KOPT-K1 (cell line): ENCODE measurements at regions not wholly inside any gene's neighbourhood (a gene's known extent, or its start where the extent isn't known, plus 50 kb on each side); places are given as distances from the start of the nearest gene placed in this dataset.
"Not testable (repeated sequence)": the region's sequence is repeated elsewhere in the genome, so short reads cannot be mapped to it uniquely, and the experiment has no call there.

Source experiments
- H3K27ac ChIP-seq: fragments of 200-600 bp; sonication (generic); 2 replicates; pipeline ENCODE4 v1.5.1; 2016; ENCODE audit warnings: antibody characterized with exemption, mild to moderate bottlenecking, low read depth, low read length; ENCODE audit not compliant: poor library complexity, severe bottlenecking
- H3K36me3 ChIP-seq: fragments of 200-600 bp; sonication (generic); 2 replicates; pipeline ENCODE4 v1.5.1; 2017; ENCODE audit warnings: antibody characterized with exemption, mild to moderate bottlenecking, low read length, moderate library complexity; ENCODE audit not compliant: insufficient read depth
- H3K9me3 ChIP-seq: fragments of 200-600 bp; sonication (generic); 2 replicates; pipeline ENCODE4 v1.5.1; 2017; ENCODE audit warnings: antibody characterized with exemption, low read length, mild to moderate bottlenecking; ENCODE audit not compliant: insufficient read depth, poor library complexity, severe bottlenecking

DNA sequence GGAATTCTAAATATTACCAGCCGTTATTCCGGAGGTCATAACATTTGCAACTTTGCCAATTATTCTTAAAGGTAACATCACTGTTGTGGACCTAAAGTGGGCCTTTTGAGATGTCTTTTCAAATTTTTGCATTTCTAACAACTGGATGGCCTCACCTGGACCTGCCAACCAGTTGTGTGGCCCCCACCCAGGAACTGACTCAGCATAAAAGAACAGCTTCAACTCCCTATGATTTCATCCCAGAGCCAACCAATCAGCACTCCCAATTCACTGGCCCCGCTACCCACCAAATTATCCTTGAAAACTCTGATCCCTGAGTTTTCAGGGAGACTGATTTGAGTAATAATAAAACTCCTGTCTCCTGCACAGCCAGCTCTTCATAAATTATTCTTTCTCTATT lies 489.7 kb upstream of the LMCD1 start:
- Histone ChIP-seq H3K9me3 (no peaks in the 10 kb centered on the region), H3K36me3 (no peaks in the 10 kb centered on the region), H3K27ac (no peak overlapping the region)

DNA sequence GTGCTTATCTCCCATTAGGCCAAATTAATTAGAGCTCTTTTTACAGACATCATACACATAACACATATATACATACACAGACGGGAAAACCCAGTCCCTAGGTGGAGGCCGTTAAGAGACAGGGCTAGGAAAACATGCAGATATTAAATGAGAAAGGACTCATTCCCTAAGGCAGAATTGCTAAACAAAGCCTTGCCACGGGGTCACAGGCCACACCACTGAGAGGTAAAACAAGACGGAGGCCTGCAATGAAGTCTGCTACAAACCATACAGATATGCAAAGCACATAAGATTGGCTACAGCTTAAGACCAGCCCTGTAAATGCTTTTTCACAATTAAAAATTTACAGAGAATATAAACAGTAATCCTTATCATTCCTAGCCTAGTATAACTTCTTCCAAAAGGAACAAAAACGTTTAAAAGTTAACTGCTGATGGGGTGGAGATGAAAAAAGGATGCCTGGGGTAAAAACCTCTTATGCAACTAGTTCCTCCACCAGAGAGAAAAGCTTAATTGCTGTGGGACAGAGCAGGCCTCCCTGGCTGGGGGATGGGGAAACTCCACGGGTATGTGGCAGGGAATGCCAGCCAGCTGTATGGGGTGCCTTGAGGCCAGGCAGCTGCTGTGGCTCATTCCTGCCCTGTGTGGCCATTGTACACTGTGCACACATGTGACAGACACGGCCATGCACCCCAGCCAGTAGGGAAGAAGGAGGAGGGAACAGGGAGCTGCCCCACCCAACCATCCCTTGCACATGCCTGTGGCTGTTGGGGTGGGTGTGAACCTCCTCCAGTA lies 481.4 kb upstream of the LMCD1 start:
- H3K9me3 ChIP-seq = no peaks in the 10 kb centered on the region
- H3K36me3 ChIP-seq = no peaks in the 10 kb centered on the region
- no peak overlapping the region for H3K27ac ChIP-seq

DNA sequence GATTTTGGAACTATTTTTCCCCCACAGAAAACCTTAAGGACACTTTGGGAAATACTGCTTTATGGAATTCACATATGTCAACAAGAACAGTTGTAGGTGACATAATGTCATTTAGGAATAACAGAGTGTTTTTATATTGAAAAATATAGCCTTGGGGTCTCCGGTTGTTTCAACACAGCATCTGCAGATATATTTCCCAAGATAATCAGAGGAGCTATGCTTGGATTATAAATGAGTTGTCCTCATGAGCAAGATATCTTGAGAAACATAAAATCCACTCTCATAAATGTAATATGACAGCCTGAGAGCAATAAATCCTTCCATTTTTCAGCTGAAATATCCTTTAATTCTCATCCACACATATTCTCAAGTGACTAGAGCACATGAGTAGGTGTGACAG lies 473.7 kb upstream of the LMCD1 start:
- H3K36me3 ChIP-seq = no peaks in the 10 kb centered on the region
- no peaks in the 10 kb centered on the region for H3K9me3 ChIP-seq

DNA sequence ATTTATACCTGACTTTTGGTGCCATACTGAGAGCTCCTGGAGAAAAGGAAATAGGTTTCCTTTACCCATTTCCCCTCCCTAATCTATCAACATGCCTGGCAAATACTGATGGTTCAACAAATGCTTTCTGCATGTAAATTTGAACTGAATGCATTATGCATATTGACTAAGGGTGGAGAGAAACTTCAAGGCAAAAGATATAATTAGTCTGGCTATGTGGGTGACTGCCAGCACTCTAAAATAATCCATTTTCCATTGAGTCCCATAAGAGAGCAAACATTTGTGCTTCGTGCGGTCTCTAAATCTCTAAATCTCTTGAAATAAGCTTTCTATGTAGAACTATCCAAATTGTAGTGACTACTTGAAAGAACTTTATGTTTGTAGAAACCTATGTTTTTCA lies 451.3 kb upstream of the LMCD1 start:
- Histone ChIP-seq H3K27ac (no peak overlapping the region), H3K36me3 (no peaks in the 10 kb centered on the region), H3K9me3 (no peaks in the 10 kb centered on the region)

More for the DNA sequence above, 473.7 kb upstream of the LMCD1 start:
- H3K27ac ChIP-seq = no peak overlapping the region

DNA sequence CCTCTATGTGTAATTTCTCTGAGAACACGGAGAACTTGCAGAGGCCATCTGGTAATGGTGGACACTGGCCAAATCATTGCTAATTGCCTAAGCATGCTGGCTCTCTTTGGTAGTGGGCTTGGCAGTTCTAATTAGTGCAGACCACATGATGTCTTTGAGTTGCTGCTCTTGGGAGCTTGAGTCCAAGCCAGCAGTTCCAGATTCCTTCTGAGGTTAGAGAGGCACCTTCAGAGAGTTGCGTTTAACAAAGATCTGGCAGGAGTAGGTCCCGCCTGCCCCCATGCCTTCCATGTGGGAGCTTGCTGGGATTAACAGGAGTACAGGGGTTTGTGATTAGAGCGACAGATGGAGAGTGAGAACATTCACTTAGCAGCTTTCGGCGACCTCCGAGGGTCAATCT lies 449.0 kb upstream of the LMCD1 start:
- no peak overlapping the region for H3K27ac ChIP-seq
- no peaks in the 10 kb centered on the region for H3K9me3 ChIP-seq
- H3K36me3 ChIP-seq = no peaks in the 10 kb centered on the region

DNA sequence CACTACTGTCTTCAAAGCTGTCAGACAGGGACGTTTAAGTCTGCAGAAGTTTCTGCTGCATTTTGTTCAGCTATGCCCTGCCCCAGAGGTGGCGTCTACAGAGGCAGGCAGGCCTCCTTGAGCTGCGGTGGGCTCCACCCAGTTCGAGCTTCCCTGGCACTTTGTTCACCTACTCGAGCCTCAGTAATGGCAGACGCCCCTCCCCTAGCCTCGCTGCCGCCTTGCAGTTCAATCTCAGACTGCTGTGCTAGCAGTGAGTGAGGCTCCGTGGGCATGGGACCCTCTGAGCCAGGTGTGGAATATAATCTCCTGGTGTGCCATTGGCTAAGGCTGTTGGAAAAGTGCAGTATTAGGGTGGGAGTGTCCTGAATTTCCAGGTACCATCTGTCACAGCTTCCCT lies 433.5 kb upstream of the LMCD1 start:
- not testable (repeated sequence) for H3K27ac ChIP-seq, H3K36me3 ChIP-seq, H3K9me3 ChIP-seq

DNA sequence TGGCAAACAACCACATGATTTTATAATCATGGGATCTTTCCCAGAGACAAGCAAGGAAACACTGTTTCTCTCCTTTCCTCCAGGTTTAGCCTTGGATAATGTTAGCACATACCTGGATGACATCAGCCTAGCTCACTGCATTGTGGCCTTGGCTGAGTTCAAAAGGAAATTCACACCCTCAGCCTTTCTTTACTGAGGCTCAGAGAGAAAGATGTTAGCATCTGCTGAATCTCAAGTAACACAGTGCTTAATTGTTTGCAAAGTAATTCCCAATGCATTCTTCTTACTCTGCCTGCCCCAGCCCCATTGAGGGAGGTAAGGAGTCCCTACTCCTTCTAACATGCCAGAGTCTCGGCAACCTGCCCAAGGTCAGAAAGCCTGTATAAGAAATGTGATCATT lies 432.2 kb upstream of the LMCD1 start:
- Histone ChIP-seq H3K36me3 (no peaks in the 10 kb centered on the region), H3K27ac (no peak overlapping the region), H3K9me3 (no peaks in the 10 kb centered on the region)

DNA sequence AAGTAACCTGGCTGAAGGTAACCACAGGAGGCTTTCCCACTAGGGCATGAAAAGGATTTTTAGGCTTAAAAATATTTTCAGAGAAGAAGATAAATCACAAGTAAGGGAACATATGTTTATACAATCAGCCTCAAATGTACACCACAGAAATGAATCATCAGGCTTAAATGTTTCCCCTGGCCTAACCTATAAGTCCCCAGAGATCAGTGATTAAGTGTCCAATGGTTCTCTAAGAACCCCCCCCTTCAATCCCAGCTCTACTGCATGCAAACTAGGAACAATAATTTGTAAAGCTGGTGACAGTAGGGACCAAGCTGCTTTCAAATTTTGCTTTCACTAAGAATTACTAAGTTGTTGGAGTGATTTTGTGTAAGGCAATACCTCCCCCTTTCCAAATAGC lies 431.6 kb upstream of the LMCD1 start:
- H3K27ac ChIP-seq = no peak overlapping the region
- H3K9me3 ChIP-seq = no peaks in the 10 kb centered on the region
- no peaks in the 10 kb centered on the region for H3K36me3 ChIP-seq

DNA sequence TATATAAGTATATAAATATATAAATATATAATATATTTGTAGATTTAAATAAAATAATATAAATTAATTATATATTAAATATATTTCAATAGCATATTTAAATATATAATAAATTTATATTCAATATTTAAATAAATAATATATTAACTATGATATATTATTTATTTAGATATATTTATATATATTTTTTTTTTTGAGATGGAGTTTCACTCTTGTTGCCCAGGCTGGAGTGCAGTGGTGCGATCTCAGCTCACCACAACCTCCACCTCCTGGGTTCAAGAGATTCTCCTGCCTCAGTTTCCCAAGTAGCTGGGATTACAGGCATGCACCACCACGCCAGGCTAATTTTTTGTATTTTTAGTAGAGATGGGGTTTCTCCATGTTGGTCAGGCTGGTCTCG lies 426.9 kb upstream of the LMCD1 start:
- not testable (repeated sequence) for H3K9me3 ChIP-seq

DNA sequence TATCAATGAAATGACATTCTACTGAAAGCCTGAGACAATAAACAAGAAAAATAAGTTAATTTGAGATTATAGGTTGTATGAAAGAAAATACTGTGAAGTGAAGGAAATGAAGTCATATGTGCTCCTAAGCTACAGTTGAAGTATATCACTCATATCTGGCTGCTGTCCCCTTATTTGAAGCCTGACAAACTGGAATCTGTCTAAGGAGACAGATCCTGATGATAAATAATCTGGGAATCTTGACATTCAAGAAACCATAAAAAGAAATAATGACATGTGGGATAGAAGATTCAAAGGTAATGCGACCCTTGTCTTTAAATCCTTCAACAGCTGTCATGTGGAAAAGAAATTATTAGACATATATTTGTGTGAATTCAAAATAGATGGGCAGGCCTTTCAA lies 424.5 kb upstream of the LMCD1 start:
- Histone ChIP-seq H3K27ac (no peak overlapping the region), H3K9me3 (no peaks in the 10 kb centered on the region), H3K36me3 (no peaks in the 10 kb centered on the region)

More for the DNA sequence above, 426.9 kb upstream of the LMCD1 start:
- H3K36me3 ChIP-seq, H3K27ac ChIP-seq: not testable (repeated sequence)

DNA sequence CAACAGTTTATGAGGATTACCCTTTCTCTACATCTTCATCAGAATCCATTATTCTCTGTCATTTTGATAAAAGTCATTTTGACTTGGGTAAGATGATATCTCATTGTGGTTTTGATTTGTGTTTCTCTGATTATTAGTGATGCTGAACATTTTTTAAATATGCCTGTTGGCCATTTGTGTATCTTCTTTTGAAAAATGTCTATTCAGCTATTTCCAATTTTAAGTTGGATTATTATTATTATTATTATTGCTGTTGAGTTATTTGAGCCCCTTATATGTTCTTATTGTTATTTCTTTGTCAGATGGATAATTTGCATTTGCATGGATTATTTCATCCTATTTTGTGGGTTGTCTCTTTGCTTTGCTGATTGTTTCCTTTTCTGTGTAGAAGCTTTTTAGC lies 421.2 kb upstream of the LMCD1 start:
- Histone ChIP-seq H3K9me3 (no peaks in the 10 kb centered on the region), H3K36me3 (no peaks in the 10 kb centered on the region), H3K27ac (no peak overlapping the region)

DNA sequence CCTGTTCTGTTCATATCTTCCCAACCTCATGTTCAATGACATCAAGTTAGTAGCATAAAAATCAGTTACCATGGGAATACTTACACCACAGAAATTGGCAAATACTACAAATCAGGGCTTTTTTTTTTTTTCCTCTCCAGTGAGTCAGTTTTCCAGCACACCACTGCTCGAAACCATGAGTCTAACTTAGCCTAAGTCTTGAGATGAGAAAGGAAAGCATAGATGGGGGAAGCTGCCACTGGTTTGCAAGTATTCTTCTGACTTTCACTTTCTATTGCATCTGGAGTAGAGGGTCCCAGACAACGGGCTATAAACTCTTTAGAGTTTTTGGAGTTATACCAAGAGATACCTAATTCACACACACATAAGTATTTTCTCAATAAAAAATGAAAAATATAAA lies 416.1 kb upstream of the LMCD1 start:
- H3K36me3 ChIP-seq = no peaks in the 10 kb centered on the region
- no peaks in the 10 kb centered on the region for H3K9me3 ChIP-seq
- H3K27ac ChIP-seq = no peak overlapping the region

DNA sequence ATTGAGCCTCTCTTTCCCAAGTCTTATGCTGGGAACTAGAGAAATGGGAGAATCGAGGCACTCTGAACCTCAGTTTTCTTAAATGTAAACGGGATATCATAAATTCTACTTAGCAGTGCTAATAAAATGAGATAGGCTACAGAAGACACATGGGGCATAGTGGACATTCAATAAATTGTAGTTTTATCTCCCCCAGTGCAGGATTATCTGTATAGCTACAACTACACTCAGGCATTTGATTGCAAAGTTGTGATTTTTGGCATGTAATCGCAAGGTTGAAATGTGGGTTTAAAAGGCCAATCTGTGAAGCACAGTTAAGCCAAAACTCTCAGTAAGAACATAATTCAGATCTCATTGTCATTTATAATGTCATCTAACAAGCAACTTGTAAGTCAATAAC lies 413.7 kb upstream of the LMCD1 start:
- H3K9me3 ChIP-seq = no peaks in the 10 kb centered on the region
- H3K36me3 ChIP-seq = no peaks in the 10 kb centered on the region
- no peak overlapping the region for H3K27ac ChIP-seq

DNA sequence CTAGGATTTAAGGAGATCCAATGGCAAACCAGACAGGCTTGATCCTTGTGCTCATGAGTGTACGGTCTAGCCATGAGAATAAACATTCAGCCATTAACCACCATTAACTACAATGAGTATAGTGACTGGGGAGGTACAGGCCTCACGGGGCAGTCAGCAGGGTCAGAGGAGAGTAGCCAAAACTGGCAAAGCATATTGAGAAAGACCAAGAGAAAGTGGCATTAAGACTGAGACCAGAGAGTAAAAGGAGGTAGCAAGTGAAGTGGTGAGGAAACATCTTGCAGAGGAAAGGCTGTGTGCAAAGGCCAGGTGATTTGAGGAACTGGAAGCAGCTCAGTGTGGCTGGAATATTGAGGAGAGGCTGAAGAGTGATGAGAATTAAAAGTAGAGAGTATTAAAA lies 407.2 kb upstream of the LMCD1 start:
- Histone ChIP-seq H3K36me3 (no peaks in the 10 kb centered on the region), H3K9me3 (no peaks in the 10 kb centered on the region), H3K27ac (no peak overlapping the region)

DNA sequence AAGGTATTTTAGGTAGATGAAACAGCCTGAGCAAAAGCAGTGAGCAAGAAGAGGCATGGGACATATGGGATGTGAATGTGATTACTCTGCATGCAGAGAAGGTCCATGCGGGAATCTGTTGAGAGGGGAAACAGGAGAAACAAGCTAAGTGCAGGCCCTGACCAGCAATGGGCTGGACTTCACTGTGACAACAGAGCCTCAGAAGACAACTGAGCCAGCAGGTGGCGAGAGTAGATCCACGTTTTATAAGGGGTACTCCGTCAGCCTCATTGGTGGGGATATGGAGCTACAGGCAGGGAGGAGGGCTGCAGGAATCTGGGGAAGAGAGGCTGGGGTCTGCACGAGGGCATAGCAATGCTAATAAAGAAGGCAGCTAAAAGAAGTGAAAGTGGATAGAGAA lies 405.9 kb upstream of the LMCD1 start:
- Histone ChIP-seq H3K9me3 (no peaks in the 10 kb centered on the region), H3K27ac (no peak overlapping the region), H3K36me3 (no peaks in the 10 kb centered on the region)

DNA sequence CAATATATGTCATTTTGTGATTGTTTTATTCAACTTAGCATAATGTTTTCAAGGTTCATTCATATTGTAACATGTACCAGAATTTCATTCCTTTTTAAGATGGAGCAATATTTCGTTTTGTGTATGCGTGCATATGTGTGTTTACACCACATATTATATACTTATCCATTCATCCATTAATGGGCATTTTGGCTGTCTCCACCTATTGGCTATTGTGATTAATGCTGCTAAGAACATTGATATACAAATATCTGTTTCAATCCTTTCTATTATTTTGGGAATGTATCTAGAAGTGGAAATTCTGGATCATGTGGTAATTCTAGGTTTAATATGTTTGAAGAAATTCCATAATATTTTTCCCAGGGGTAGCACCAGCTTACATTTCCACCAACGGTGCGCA lies 403.9 kb upstream of the LMCD1 start:
- H3K36me3 ChIP-seq = no peaks in the 10 kb centered on the region
- no peak overlapping the region for H3K27ac ChIP-seq
- no peaks in the 10 kb centered on the region for H3K9me3 ChIP-seq
